NAMALWA (cell line): ENCODE measurements at regions not wholly inside any gene's neighbourhood (a gene's known extent, or its start where the extent isn't known, plus 50 kb on each side); places are given as distances from the start of the nearest gene placed in this dataset.
"Not testable (repeated sequence)": the region's sequence is repeated elsewhere in the genome, so short reads cannot be mapped to it uniquely, and the experiment has no call there.

ENCODE experiments used
- DNase-seq: peaks from one replicate; pipeline ENCODE4 v3.0.0-alpha.2; 2015; ENCODE audit warnings: low spot score

GRCh38 chr13:90946125-90946524 is 401.4 kb upstream of the MIR17HG start:
- not testable (repeated sequence) for DNase-seq

GRCh38 chr13:90947976-90948375 is 399.5 kb upstream of the MIR17HG start:
- DNase-seq: no peak

- no peak for DNase-seq
Measured at GRCh38 chr13:90950160-90950559, 397.3 kb upstream of the MIR17HG start.

GRCh38 chr13:90951663-90952062 is 395.8 kb upstream of the MIR17HG start:
- no peak for DNase-seq

- no peak for DNase-seq
Measured at GRCh38 chr13:90952326-90952725, 395.2 kb upstream of the MIR17HG start.

GRCh38 chr13:90954605-90955195 is 392.8 kb upstream of the MIR17HG start:
- DNase-seq: no peak

GRCh38 chr13:90956031-90956430 is 391.5 kb upstream of the MIR17HG start:
- no peak for DNase-seq

GRCh38 chr13:90958866-90959265 is 388.6 kb upstream of the MIR17HG start:
- no peak for DNase-seq

GRCh38 chr13:90968166-90968904 is 379.2 kb upstream of the MIR17HG start:
- peak; percentile 61 for DNase-seq

- no peak for DNase-seq
Measured at GRCh38 chr13:90974249-90974975, 373.1 kb upstream of the MIR17HG start.

GRCh38 chr13:90979059-90979458 is 368.4 kb upstream of the MIR17HG start:
- no peak for DNase-seq

- DNase-seq: no peak
Measured at GRCh38 chr13:90984756-90985155, 362.7 kb upstream of the MIR17HG start.

GRCh38 chr13:90995001-90995400 is 352.5 kb upstream of the MIR17HG start:
- no peak for DNase-seq

- DNase-seq: no peak
Measured at GRCh38 chr13:90995614-90996013, 351.9 kb upstream of the MIR17HG start.

- DNase-seq: no peak
Measured at GRCh38 chr13:90997951-90998350, 349.5 kb upstream of the MIR17HG start.

GRCh38 chr13:90999401-90999800 is 348.1 kb upstream of the MIR17HG start:
- no peak for DNase-seq

- no peak for DNase-seq
Measured at GRCh38 chr13:91001371-91001770, 346.1 kb upstream of the MIR17HG start.

- no peak for DNase-seq
Measured at GRCh38 chr13:91014696-91015095, 332.8 kb upstream of the MIR17HG start.

- peak; percentile 90 for DNase-seq
Measured at GRCh38 chr13:91017031-91017668, 330.3 kb upstream of the MIR17HG start.

GRCh38 chr13:91017669-91018053 is 329.8 kb upstream of the MIR17HG start:
- DNase-seq: no peak

GRCh38 chr13:91020461-91021034 is 326.9 kb upstream of the MIR17HG start:
- no peak for DNase-seq

- DNase-seq: no peak
Measured at GRCh38 chr13:91024157-91024792, 323.2 kb upstream of the MIR17HG start.
